ENCODE measurements at regions not wholly inside any gene's neighbourhood (a gene's known extent, or its start where the extent isn't known, plus 50 kb on each side); places are given as distances from the start of the nearest gene placed in this dataset.

DNA sequence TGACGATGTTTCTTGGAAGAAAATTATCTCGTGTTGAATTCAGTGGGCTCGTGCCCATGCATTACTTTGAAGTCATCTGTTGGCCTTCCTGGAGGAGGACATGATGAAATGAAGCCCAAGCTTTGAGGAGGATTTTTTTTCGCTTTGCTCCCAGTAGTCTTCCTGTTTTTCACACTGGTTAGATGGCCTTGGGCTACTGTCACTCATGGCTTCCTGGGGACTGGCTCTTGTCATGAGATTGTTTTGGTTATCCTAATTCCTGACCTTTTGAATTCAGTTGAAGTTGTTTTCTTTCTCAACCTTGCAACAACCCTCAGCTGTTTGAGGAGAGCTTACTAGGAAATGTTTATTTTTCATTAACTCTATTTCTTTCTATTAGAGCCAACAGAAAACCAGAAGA, 430.7 kb downstream of the HS3ST3B1 start:
- Histone ChIP-seq H3K9ac (ENCODE audit: low read length) (no peak overlapping the region), H3K27me3 (replicated peaks; ENCODE audit: insufficient read depth, low read length) (no peaks in the 10 kb centered on the region), H3K9me2 (replicated peaks; ENCODE audit: insufficient read depth, low read length) (no peaks in the 10 kb centered on the region), H3F3A (ENCODE audit: insufficient read depth, low read length) (no peaks in the 10 kb centered on the region), H3K4me2 (ENCODE audit: low read depth, low read length) (no peak overlapping the region), H3K27ac (ENCODE audit: low read length) (no peak overlapping the region), H3K36me3 (replicated peaks; ENCODE audit: insufficient read depth, low read length) (no peaks in the 10 kb centered on the region), H3K79me2 (ENCODE audit: low read length) (no peaks in the 10 kb centered on the region), H2AFZ (ENCODE audit: low read length) (no peak overlapping the region), H3K4me3 (ENCODE audit: low read length) (no peak overlapping the region), H4K20me1 (ENCODE audit: insufficient read depth, low read length) (no peaks in the 10 kb centered on the region), H3K4me1 (ENCODE audit: low read length) (no peaks in the 10 kb centered on the region), H3K9me3 (replicated peaks; ENCODE audit: insufficient read depth, low read length) (no peaks in the 10 kb centered on the region)
- TF ChIP-seq EZH2 (optimal IDR thresholded peaks at IDR 0.05; ENCODE audit: low read depth, low read length) = no peak
- TF ChIP-seq CTCF (IDR thresholded peaks at IDR 0.05; ENCODE audit: low read length) = no peak
- TF ChIP-seq EZH2phosphoT487 (IDR thresholded peaks at IDR 0.05; ENCODE audit: low read length) = no peak
- no peak for DNase-seq

DNA sequence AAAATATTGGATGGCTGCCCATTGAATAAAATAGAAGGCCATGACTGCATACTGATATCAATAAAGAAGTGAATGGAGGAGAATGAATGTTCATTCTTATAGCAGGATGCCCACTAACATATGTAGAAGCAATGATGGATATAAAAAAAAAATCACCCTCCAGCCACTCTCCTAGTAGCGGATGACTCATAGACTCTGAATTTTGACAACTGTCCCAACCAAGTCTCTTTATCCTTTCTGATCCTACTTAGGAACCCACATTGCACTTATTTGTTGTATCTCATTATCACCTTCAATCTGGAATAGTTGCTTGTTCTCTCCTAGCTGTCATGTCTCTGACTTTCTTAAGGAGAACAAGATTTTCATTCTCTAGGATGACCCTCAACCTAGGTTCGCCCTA, 429.9 kb downstream of the HS3ST3B1 start:
- H3K4me3 ChIP-seq (ENCODE audit: low read length) = no peak overlapping the region

GRCh38 chr17:14725729-14726128, 424.8 kb downstream of the HS3ST3B1 start:
- Histone ChIP-seq H4K20me1 (ENCODE audit: insufficient read depth, low read length) (no peaks in the 10 kb centered on the region), H3K4me2 (ENCODE audit: low read depth, low read length) (no peak overlapping the region), H3K9me3 (replicated peaks; ENCODE audit: insufficient read depth, low read length) (no peaks in the 10 kb centered on the region), H3K27ac (ENCODE audit: low read length) (no peak overlapping the region), H3K79me2 (ENCODE audit: low read length) (no peaks in the 10 kb centered on the region), H3F3A (ENCODE audit: insufficient read depth, low read length) (no peaks in the 10 kb centered on the region), H3K9ac (ENCODE audit: low read length) (no peak overlapping the region), H2AFZ (ENCODE audit: low read length) (no peak overlapping the region), H3K27me3 (replicated peaks; ENCODE audit: insufficient read depth, low read length) (no peaks in the 10 kb centered on the region), H3K4me3 (ENCODE audit: low read length) (no peak overlapping the region), H3K4me1 (ENCODE audit: low read length) (no peaks in the 10 kb centered on the region), H3K9me2 (replicated peaks; ENCODE audit: insufficient read depth, low read length) (no peaks in the 10 kb centered on the region), H3K36me3 (replicated peaks; ENCODE audit: insufficient read depth, low read length) (no peaks in the 10 kb centered on the region)
- no peak for DNase-seq
- TF ChIP-seq EZH2phosphoT487 (IDR thresholded peaks at IDR 0.05; ENCODE audit: low read length) (no peak), EZH2 (optimal IDR thresholded peaks at IDR 0.05; ENCODE audit: low read depth, low read length) (no peak), CTCF (IDR thresholded peaks at IDR 0.05; ENCODE audit: low read length) (no peak)

More for the DNA sequence above, 429.9 kb downstream of the HS3ST3B1 start:
- Histone ChIP-seq H2AFZ (ENCODE audit: low read length) (no peak overlapping the region), H3K27ac (ENCODE audit: low read length) (no peak overlapping the region), H3K9me2 (replicated peaks; ENCODE audit: insufficient read depth, low read length) (no peaks in the 10 kb centered on the region), H3K4me2 (ENCODE audit: low read depth, low read length) (no peak overlapping the region), H3K27me3 (replicated peaks; ENCODE audit: insufficient read depth, low read length) (no peaks in the 10 kb centered on the region), H3F3A (ENCODE audit: insufficient read depth, low read length) (no peaks in the 10 kb centered on the region), H3K9me3 (replicated peaks; ENCODE audit: insufficient read depth, low read length) (no peaks in the 10 kb centered on the region), H3K4me1 (ENCODE audit: low read length) (no peaks in the 10 kb centered on the region), H3K9ac (ENCODE audit: low read length) (no peak overlapping the region), H4K20me1 (ENCODE audit: insufficient read depth, low read length) (no peaks in the 10 kb centered on the region), H3K79me2 (ENCODE audit: low read length) (no peaks in the 10 kb centered on the region), H3K36me3 (replicated peaks; ENCODE audit: insufficient read depth, low read length) (no peaks in the 10 kb centered on the region)
- no peak for DNase-seq
- no peak for TF ChIP-seq EZH2 (optimal IDR thresholded peaks at IDR 0.05; ENCODE audit: low read depth, low read length)
- no peak for TF ChIP-seq EZH2phosphoT487 (IDR thresholded peaks at IDR 0.05; ENCODE audit: low read length)
- no peak for TF ChIP-seq CTCF (IDR thresholded peaks at IDR 0.05; ENCODE audit: low read length)
